ENCODE measurements at regions not wholly inside any gene's neighbourhood (a gene's known extent, or its start where the extent isn't known, plus 50 kb on each side); places are given as distances from the start of the nearest gene placed in this dataset.

DNA sequence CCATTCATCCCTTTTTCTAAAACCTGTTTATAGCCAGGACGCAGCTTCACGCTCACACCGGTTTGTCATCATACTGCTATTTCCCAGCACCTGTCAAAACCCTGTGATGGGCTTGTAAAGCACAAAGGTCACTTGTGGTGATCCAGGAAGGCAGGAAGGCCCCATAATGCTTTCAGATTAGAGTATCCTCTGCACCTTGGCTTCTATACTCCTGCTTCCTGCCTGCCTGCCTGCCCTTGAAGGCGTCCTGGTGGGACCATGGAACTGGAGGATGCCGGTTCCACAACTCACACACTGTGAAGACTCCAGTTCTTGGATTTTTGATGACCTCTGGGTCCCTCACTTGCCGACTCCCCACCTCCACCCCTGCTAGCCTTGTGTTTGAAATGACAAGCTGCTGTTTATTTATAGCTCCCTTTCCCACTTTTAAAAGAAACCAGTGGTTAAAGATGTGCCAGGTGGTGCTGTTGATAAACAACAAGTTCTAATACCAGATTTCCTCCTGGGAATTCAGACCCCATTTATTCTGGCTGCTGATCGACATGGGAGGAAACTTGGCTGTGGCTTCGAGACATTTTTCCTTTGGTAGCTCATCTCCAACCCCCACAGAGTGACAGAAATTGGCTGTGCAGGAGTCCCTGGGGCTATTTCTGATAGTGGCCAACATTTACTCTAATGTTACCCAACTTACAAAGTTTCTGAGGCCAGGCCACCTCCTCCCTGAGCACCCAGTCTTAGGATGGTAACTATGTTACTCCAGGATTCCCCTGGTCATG lies 211.5 kb downstream of the KDR start:
- TF ChIP-seq, protein P1, sequence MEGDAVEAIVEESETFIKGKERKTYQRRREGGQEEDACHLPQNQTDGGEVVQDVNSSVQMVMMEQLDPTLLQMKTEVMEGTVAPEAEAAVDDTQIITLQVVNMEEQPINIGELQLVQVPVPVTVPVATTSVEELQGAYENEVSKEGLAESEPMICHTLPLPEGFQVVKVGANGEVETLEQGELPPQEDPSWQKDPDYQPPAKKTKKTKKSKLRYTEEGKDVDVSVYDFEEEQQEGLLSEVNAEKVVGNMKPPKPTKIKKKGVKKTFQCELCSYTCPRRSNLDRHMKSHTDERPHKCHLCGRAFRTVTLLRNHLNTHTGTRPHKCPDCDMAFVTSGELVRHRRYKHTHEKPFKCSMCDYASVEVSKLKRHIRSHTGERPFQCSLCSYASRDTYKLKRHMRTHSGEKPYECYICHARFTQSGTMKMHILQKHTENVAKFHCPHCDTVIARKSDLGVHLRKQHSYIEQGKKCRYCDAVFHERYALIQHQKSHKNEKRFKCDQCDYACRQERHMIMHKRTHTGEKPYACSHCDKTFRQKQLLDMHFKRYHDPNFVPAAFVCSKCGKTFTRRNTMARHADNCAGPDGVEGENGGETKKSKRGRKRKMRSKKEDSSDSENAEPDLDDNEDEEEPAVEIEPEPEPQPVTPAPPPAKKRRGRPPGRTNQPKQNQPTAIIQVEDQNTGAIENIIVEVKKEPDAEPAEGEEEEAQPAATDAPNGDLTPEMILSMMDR (IDR thresholded peaks at IDR 0.05) = no peak
- TF ChIP-seq POLR2AphosphoS5 (IDR thresholded peaks at IDR 0.05) = no peak
- TF ChIP-seq POLR2A (IDR thresholded peaks at IDR 0.05) = no peak

Measured in suprapubic skin (tissue), 4 donors.